GM13977 (cell line): ENCODE measurements at regions not wholly inside any gene's neighbourhood (a gene's known extent, or its start where the extent isn't known, plus 50 kb on each side); places are given as distances from the start of the nearest gene placed in this dataset.
"Not testable (repeated sequence)": the region's sequence is repeated elsewhere in the genome, so short reads cannot be mapped to it uniquely, and the experiment has no call there.

Experiments
- DNase-seq: peaks from one replicate; pipeline ENCODE4 v3.0.0; 2012; ENCODE audit warnings: low spot score
- CTCF ChIP-seq: IDR thresholded peaks from 2 replicates; pipeline ENCODE4 v1.5.1; 2012; ENCODE audit warnings: mild to moderate bottlenecking, control low read depth; ENCODE audit not compliant: insufficient read depth; ENCODE audit errors: extremely low read depth, missing control alignments
- in situ Hi-C: fragments of 300-500 bp; cut with MboI; formaldehyde crosslinking; loops from one replicate; pipeline ENCODE4 v1.12.0; 2022; ENCODE audit warnings: low sequenced_read_pairs, low pct_unique_long_range_greater_than_20kb, mixed read lengths, inconsistent platforms; ENCODE audit not compliant: unreplicated experiment

DNA sequence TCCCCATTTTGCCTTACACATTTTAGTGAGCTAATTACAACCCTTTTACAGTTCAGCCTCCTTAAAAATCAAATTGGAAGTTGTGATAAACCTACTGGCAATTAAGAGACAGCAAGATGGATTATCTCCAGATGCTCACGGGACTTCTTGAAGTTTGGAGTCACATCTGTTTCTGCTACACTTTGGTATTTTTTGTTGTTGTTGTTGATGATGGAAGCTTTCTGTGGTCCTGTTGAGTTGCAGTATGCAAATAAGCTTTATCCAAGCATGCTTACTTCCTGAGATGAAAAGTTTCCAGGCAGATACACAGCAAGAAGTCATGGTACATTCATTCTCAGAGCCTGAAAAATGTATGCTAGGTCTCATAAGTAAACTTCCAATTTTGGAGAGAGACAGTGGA is 670.0 kb upstream of the AMOT start:
- TF ChIP-seq CTCF = no peak
- in situ Hi-C loops = no loop called here
- no peak for DNase-seq

GRCh38 chrX:113492895-113493294 is 652.3 kb upstream of the AMOT start:
- DNase-seq = no peak
- TF ChIP-seq CTCF = no peak
- in situ Hi-C loops = no loop called here

- in situ Hi-C loops = no loop called here
- no peak for TF ChIP-seq CTCF
- DNase-seq = no peak
Observed at GRCh38 chrX:113473418-113473817, 632.8 kb upstream of the AMOT start.

DNA sequence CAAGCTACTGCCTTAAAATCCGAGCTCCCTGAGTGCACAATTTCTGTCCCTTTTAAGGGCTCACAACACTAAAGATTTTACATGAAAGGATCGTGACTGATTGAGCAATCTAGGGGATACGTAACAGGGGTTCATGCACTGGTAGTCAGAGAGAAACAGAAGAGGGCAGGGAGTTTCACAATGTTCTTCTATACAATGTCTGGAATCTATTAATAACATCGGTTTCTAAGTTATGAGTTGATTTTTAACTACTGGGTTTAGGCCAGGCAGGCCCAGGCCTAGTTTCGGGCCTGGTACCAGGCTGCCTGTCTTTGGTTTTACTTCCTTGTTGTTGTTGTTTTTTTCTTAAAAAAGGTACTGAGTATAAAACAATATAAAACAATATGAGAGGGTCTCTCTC is 632.4 kb upstream of the AMOT start:
- in situ Hi-C loops, DNase-seq: not testable (repeated sequence)

- DNase-seq = no peak
- in situ Hi-C loops = no loop called here
- no peak for TF ChIP-seq CTCF
Observed at GRCh38 chrX:113470166-113470565, 629.5 kb upstream of the AMOT start.

GRCh38 chrX:113457719-113458118 is 617.1 kb upstream of the AMOT start:
- in situ Hi-C loops = no loop called here
- DNase-seq = no peak
- no peak for TF ChIP-seq CTCF

GRCh38 chrX:113455582-113455981 is 615.0 kb upstream of the AMOT start:
- in situ Hi-C loops = no loop called here
- DNase-seq = no peak
- no peak for TF ChIP-seq CTCF
